ENCODE measurements at regions not wholly inside any gene's neighbourhood (a gene's known extent, or its start where the extent isn't known, plus 50 kb on each side); places are given as distances from the start of the nearest gene placed in this dataset.

DNA sequence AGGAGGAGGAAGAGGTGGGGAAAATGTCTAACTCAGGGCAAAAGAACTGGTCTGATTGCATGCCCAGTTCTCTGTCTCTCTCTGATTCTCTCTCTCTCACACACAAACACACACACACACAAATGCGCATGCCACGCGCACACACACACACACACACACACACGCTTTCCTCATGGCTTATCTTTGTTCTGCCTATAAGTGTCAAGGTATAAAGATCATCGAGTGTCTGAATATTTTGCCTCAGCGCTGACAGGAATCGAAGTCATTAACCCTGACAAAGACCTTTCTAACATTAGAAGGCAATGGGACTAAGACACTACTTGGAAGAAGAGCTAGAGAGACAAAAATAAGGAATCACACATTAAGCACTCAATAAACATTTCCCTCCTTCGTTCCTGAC, 497.1 kb upstream of the KLHL29 start:
- TF ChIP-seq POLR2AphosphoS5 (IDR thresholded peaks at IDR 0.05; ENCODE audit: low read depth, low read length) (no peak), POLR2A (IDR thresholded peaks at IDR 0.05; ENCODE audit: low read depth, low read length) (no peak), SPI1 (IDR thresholded peaks at IDR 0.05; ENCODE audit: low read depth, low read length) (no peak), TAF1 (IDR thresholded peaks at IDR 0.05; ENCODE audit: low read depth, low read length) (no peak)
